ENCODE measurements at regions not wholly inside any gene's neighbourhood (a gene's known extent, or its start where the extent isn't known, plus 50 kb on each side); places are given as distances from the start of the nearest gene placed in this dataset.

GRCh38 chrX:66766318-66766717, 127.4 kb upstream of the EDA2R start:
- Mint-ChIP-seq H3K36me3 (ENCODE audit: low read depth, unreplicated experiment) (no peaks in the 10 kb centered on the region), H3K27me3 (ENCODE audit: low read depth, unreplicated experiment) (no peaks in the 10 kb centered on the region), H3K4me3 (ENCODE audit: unreplicated experiment) (no peak overlapping the region), H3K9me3 (ENCODE audit: unreplicated experiment) (no peaks in the 10 kb centered on the region), H3K27ac (ENCODE audit: unreplicated experiment) (no peak overlapping the region), H3K4me1 (ENCODE audit: low read depth, unreplicated experiment) (no peaks in the 10 kb centered on the region)
- Histone ChIP-seq H3K27ac (ENCODE audit: low read depth, low read length) (no peak overlapping the region), H3K36me3 (ENCODE audit: insufficient read depth, low read length) (no peaks in the 10 kb centered on the region), H3K9me3 (ENCODE audit: insufficient read depth, low read depth, low read length) (no peaks in the 10 kb centered on the region), H3K4me3 (ENCODE audit: insufficient read depth, low read depth, low read length) (no peak overlapping the region), H4K20me1 (ENCODE audit: insufficient read depth, low read length) (no peaks in the 10 kb centered on the region), H3K27me3 (ENCODE audit: insufficient read depth, low read length) (no peaks in the 10 kb centered on the region), H3K9ac (ENCODE audit: low read length) (no peak overlapping the region), H3K4me1 (ENCODE audit: insufficient read depth, low read length) (no peaks in the 10 kb centered on the region), H2AFZ (ENCODE audit: low read depth, low read length) (no peak overlapping the region), H3K79me2 (ENCODE audit: insufficient read depth, low read length) (no peaks in the 10 kb centered on the region), H3K4me2 (ENCODE audit: low read length) (no peak overlapping the region)
- DNase-seq (ENCODE audit: low read depth) = no peak
- FAIRE-seq = no peak
- TF ChIP-seq, protein P1, sequence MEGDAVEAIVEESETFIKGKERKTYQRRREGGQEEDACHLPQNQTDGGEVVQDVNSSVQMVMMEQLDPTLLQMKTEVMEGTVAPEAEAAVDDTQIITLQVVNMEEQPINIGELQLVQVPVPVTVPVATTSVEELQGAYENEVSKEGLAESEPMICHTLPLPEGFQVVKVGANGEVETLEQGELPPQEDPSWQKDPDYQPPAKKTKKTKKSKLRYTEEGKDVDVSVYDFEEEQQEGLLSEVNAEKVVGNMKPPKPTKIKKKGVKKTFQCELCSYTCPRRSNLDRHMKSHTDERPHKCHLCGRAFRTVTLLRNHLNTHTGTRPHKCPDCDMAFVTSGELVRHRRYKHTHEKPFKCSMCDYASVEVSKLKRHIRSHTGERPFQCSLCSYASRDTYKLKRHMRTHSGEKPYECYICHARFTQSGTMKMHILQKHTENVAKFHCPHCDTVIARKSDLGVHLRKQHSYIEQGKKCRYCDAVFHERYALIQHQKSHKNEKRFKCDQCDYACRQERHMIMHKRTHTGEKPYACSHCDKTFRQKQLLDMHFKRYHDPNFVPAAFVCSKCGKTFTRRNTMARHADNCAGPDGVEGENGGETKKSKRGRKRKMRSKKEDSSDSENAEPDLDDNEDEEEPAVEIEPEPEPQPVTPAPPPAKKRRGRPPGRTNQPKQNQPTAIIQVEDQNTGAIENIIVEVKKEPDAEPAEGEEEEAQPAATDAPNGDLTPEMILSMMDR (IDR thresholded peaks at IDR 0.05; ENCODE audit: insufficient read depth, low read depth, low read length) = no peak
- no peak for TF ChIP-seq EZH2 (IDR thresholded peaks at IDR 0.05; ENCODE audit: insufficient read depth, low read length)

DNA sequence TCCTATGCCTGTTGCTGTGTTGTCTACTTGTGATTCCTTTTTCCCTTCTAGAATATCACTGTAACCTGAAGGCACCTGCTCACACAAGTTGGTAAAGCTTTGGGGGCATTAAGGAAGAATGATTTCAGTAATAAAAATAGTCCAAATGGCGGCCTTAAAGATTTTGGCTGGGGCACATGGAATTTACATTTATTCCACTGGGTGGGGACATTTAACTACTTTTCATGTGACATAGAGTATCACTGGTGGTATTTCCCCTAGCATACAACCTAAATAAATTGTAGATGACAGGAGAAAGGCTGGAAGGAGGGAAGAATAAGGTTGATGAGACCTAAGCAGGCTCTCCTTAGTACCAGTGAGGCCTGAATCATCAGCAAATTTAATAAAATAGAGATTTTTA, 121.8 kb upstream of the EDA2R start:
- Mint-ChIP-seq H3K9me3 (ENCODE audit: unreplicated experiment) (no peaks in the 10 kb centered on the region), H3K36me3 (ENCODE audit: low read depth, unreplicated experiment) (no peaks in the 10 kb centered on the region), H3K27me3 (ENCODE audit: low read depth, unreplicated experiment) (no peaks in the 10 kb centered on the region), H3K27ac (ENCODE audit: unreplicated experiment) (no peak overlapping the region), H3K4me1 (ENCODE audit: low read depth, unreplicated experiment) (no peaks in the 10 kb centered on the region), H3K4me3 (ENCODE audit: unreplicated experiment) (no peak overlapping the region)
- H3K27me3 ChIP-seq (ENCODE audit: insufficient read depth, low read length) = no peaks in the 10 kb centered on the region
- no peak overlapping the region for H3K4me2 ChIP-seq (ENCODE audit: low read length)
- H3K9me3 ChIP-seq (ENCODE audit: insufficient read depth, low read depth, low read length) = no peaks in the 10 kb centered on the region
- DNase-seq (ENCODE audit: low read depth) (no peak), FAIRE-seq (no peak)
- no peaks in the 10 kb centered on the region for H3K79me2 ChIP-seq (ENCODE audit: insufficient read depth, low read length)
- no peak overlapping the region for H3K4me3 ChIP-seq (ENCODE audit: insufficient read depth, low read depth, low read length)
- no peak overlapping the region for H3K9ac ChIP-seq (ENCODE audit: low read length)
- H2AFZ ChIP-seq (ENCODE audit: low read depth, low read length) = no peak overlapping the region
- H4K20me1 ChIP-seq (ENCODE audit: insufficient read depth, low read length) = no peaks in the 10 kb centered on the region
- no peaks in the 10 kb centered on the region for H3K36me3 ChIP-seq (ENCODE audit: insufficient read depth, low read length)
- TF ChIP-seq, protein P1 (IDR thresholded peaks at IDR 0.05; ENCODE audit: insufficient read depth, low read depth, low read length) = peak; percentile 7
- TF ChIP-seq EZH2 (IDR thresholded peaks at IDR 0.05; ENCODE audit: insufficient read depth, low read length) = no peak
- H3K4me1 ChIP-seq (ENCODE audit: insufficient read depth, low read length) = no peaks in the 10 kb centered on the region
- no peak overlapping the region for H3K27ac ChIP-seq (ENCODE audit: low read depth, low read length)

- Mint-ChIP-seq H3K9me3 (ENCODE audit: unreplicated experiment) (no peaks in the 10 kb centered on the region), H3K36me3 (ENCODE audit: low read depth, unreplicated experiment) (no peaks in the 10 kb centered on the region), H3K27ac (ENCODE audit: unreplicated experiment) (no peak overlapping the region), H3K4me3 (ENCODE audit: unreplicated experiment) (no peak overlapping the region), H3K27me3 (ENCODE audit: low read depth, unreplicated experiment) (no peaks in the 10 kb centered on the region), H3K4me1 (ENCODE audit: low read depth, unreplicated experiment) (no peaks in the 10 kb centered on the region)
- DNase-seq (ENCODE audit: low read depth) = no peak
- TF ChIP-seq, protein P1 (IDR thresholded peaks at IDR 0.05; ENCODE audit: insufficient read depth, low read depth, low read length) = no peak
- TF ChIP-seq EZH2 (IDR thresholded peaks at IDR 0.05; ENCODE audit: insufficient read depth, low read length) = no peak
- FAIRE-seq = peak; percentile 85
- Histone ChIP-seq H2AFZ (ENCODE audit: low read depth, low read length) (no peak overlapping the region), H4K20me1 (ENCODE audit: insufficient read depth, low read length) (no peaks in the 10 kb centered on the region), H3K9ac (ENCODE audit: low read length) (no peak overlapping the region), H3K4me2 (ENCODE audit: low read length) (no peak overlapping the region), H3K27me3 (ENCODE audit: insufficient read depth, low read length) (no peaks in the 10 kb centered on the region), H3K4me3 (ENCODE audit: insufficient read depth, low read depth, low read length) (no peak overlapping the region), H3K27ac (ENCODE audit: low read depth, low read length) (no peak overlapping the region), H3K79me2 (ENCODE audit: insufficient read depth, low read length) (no peaks in the 10 kb centered on the region), H3K4me1 (ENCODE audit: insufficient read depth, low read length) (no peaks in the 10 kb centered on the region), H3K9me3 (ENCODE audit: insufficient read depth, low read depth, low read length) (no peaks in the 10 kb centered on the region), H3K36me3 (ENCODE audit: insufficient read depth, low read length) (no peaks in the 10 kb centered on the region)
Observed at GRCh38 chrX:66756717-66757116, 117.8 kb upstream of the EDA2R start.

Data from astrocyte (in vitro differentiated cells and primary cell).